GM23338 (cell line): ENCODE measurements at regions not wholly inside any gene's neighbourhood (a gene's known extent, or its start where the extent isn't known, plus 50 kb on each side); places are given as distances from the start of the nearest gene placed in this dataset.

Source experiments
- EZH2 ChIP-seq: fragments of 200-600 bp; sonication (generic); IDR thresholded peaks from one replicate; pipeline ENCODE4 v1.8.0; 2017; ENCODE audit warnings: antibody characterized with exemption, mild to moderate bottlenecking, low read depth; ENCODE audit not compliant: unreplicated experiment
- EZH2phosphoT487 ChIP-seq: fragments of 200-600 bp; sonication (generic); IDR thresholded peaks from one replicate; pipeline ENCODE4 v1.8.1; 2018; ENCODE audit warnings: antibody characterized with exemption; ENCODE audit not compliant: unreplicated experiment
- POLR2AphosphoS5 ChIP-seq: IDR thresholded peaks from 2 replicates; pipeline ENCODE4 v1.6.1; 2016; ENCODE audit warnings: antibody characterized with exemption, low read depth
- REST ChIP-seq: IDR thresholded peaks from one replicate; pipeline ENCODE4 v1.6.1; 2018; ENCODE audit warnings: antibody characterized with exemption; ENCODE audit not compliant: unreplicated experiment
- TF ChIP-seq, protein P1 (sequence below), 2 experiments: fragments of 200-600 bp in 1 of 2; sonication (generic) in 1 of 2; conservative IDR thresholded peaks; 2 replicates each; pipeline versions ENCODE4 v1.5.1 to v1.6.1; 2016 to 2017; ENCODE audit warnings: antibody characterized with exemption in 2 of 2, low read depth in 2 of 2, mild to moderate bottlenecking in 2 of 2, moderate library complexity in 1 of 2

DNA sequence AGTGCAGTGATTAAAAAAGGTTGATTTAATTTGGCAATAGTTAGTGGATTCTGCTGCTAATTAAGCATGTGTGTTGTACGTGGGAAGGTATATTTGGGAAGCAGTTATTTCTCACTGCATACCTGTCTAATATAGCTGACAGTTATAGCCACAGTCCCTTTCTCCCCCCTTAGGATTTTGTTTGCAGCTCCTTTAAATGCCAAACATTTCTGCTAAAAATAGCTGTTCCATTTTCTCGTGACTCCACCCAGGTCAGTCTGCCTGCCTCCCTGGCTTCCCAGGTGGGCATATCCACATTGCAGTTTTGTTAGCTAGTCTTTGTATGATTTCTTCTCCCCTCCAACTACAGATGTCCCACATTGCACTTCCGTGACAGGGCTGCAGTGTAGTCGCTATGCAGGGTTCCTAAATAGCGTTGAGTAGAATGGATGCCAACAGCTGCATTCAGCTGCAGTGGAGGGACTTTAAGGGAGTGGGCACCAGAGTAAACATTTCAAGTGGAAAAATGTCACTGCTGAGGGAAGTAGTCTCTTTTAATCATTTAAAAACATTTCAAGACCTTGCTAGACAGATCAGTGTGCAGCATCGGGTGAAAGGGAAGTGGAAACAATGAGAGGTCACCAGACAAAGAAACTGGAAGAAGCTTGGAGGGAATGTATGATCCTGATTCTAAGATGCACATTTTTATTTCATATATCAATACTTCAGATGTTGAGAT is 326.3 kb downstream of the RAPGEF2 start:
- TF ChIP-seq EZH2phosphoT487, result no peak
- TF ChIP-seq EZH2, result no peak
- TF ChIP-seq, protein P1, sequence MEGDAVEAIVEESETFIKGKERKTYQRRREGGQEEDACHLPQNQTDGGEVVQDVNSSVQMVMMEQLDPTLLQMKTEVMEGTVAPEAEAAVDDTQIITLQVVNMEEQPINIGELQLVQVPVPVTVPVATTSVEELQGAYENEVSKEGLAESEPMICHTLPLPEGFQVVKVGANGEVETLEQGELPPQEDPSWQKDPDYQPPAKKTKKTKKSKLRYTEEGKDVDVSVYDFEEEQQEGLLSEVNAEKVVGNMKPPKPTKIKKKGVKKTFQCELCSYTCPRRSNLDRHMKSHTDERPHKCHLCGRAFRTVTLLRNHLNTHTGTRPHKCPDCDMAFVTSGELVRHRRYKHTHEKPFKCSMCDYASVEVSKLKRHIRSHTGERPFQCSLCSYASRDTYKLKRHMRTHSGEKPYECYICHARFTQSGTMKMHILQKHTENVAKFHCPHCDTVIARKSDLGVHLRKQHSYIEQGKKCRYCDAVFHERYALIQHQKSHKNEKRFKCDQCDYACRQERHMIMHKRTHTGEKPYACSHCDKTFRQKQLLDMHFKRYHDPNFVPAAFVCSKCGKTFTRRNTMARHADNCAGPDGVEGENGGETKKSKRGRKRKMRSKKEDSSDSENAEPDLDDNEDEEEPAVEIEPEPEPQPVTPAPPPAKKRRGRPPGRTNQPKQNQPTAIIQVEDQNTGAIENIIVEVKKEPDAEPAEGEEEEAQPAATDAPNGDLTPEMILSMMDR (conservative IDR thresholded peaks at IDR 0.05; ENCODE audit: low read depth in 2 of 2), result no peak
- no peak for TF ChIP-seq POLR2AphosphoS5
- TF ChIP-seq REST, result no peak
